GM12878 (cell line): ENCODE measurements at regions not wholly inside any gene's neighbourhood (a gene's known extent, or its start where the extent isn't known, plus 50 kb on each side); places are given as distances from the start of the nearest gene placed in this dataset.
A peak's percentile ranks its signal among the peaks of the same experiment; 100 is the strongest.

ENCODE experiments used
- ATAC-seq: fragments of 200-7000 bp; cut with Tn5 transposase; 3 replicates; pipeline ENCODE4 v1.9.1; 2020; ENCODE audit warnings: mild to moderate bottlenecking, moderate library complexity
- BruUV-seq: library from RNA; stranded (reverse); fragments of 400-500 nt; replicated peaks from 2 replicates; lab custom pipeline; 2021; lab: Mats Ljungman, UMichigan
- CTCF ChIA-PET: fragments of 300-600 bp; sonication (Branson Sonifier 250); formaldehyde crosslinking; extraction: SDS; loops from one replicate; lab custom pipeline; 2021; ENCODE audit warnings: inconsistent platforms; lab: Yijun Ruan, JAX
- POLR2A ChIA-PET: fragments of 350-600 bp; formaldehyde crosslinking; extraction: SDS; loops from one replicate; lab custom pipeline; 2021; ENCODE audit warnings: inconsistent platforms; lab: Charles Lee
- RAD21 ChIA-PET: fragments of 300-600 bp; sonication (Branson Sonifier 250); formaldehyde crosslinking; loops from one replicate; lab custom pipeline; 2023; ENCODE audit warnings: antibody characterized with exemption; ENCODE audit not compliant: unreplicated experiment; lab: Charles Lee
- SMC1A ChIA-PET: fragments of 300-600 bp; sonication (Branson Sonifier 250); formaldehyde crosslinking; loops from one replicate; lab custom pipeline; 2023; ENCODE audit not compliant: unreplicated experiment, uncharacterized antibody; lab: Charles Lee
- DNase-seq: peaks from one replicate; pipeline ENCODE4 v3.0.0-alpha.2; 2011; ENCODE audit warnings: low read depth, low spot score
- FAIRE-seq: peaks from 3 replicates; lab custom pipeline; 2011; peaks lifted over from hg19 to GRCh38; lab: Jason Lieb, UNC
- H2AFZ ChIP-seq: 2 replicates; pipeline ENCODE4 v1.6.0; 2011; ENCODE audit warnings: low read depth, low read length, control low read depth; ENCODE audit not compliant: control insufficient read depth
- H3K27ac ChIP-seq: 2 replicates; pipeline ENCODE4 v1.5.1; 2011; ENCODE audit warnings: control low read depth; ENCODE audit not compliant: control insufficient read depth, insufficient read depth
- H3K27me3 ChIP-seq, 2 experiments: replicated peaks in 1 of 2; 2 replicates each; pipeline versions ENCODE4 v1.6.0 to v1.6.1; 2011; ENCODE audit warnings: low read length in 1 of 2; ENCODE audit not compliant: control insufficient read depth in 2 of 2, insufficient read depth in 2 of 2
- H3K36me3 ChIP-seq, 2 experiments: 2 replicates each; pipeline ENCODE4 v1.5.1; 2011; ENCODE audit warnings: low read length in 1 of 2; ENCODE audit not compliant: control insufficient read depth in 2 of 2, insufficient read depth in 2 of 2
- H3K4me1 ChIP-seq: 2 replicates; pipeline ENCODE4 v1.6.1; 2011; ENCODE audit warnings: mild to moderate bottlenecking, low read length, moderate library complexity, mixed read lengths; ENCODE audit not compliant: control insufficient read depth, insufficient read depth
- H3K4me2 ChIP-seq: 2 replicates; pipeline ENCODE4 v1.6.0; 2011; ENCODE audit warnings: control low read depth; ENCODE audit not compliant: control insufficient read depth, insufficient read depth
- H3K4me3 ChIP-seq: fragments of 200-600 bp; sonication (generic); 2 replicates; pipeline ENCODE4 v1.5.1; 2016
- H3K79me2 ChIP-seq: 2 replicates; pipeline ENCODE4 v1.6.0; 2011; ENCODE audit warnings: low read length; ENCODE audit not compliant: control insufficient read depth, insufficient read depth
- H3K9ac ChIP-seq: 2 replicates; pipeline ENCODE4 v1.8.0; 2011; ENCODE audit warnings: low read length, control low read depth, mixed read lengths; ENCODE audit not compliant: control insufficient read depth, insufficient read depth
- H3K9me3 ChIP-seq: replicated peaks from 3 replicates; pipeline ENCODE4 v1.5.1; 2011; ENCODE audit warnings: mild to moderate bottlenecking, low read length; ENCODE audit not compliant: control insufficient read depth, insufficient read depth
- H4K20me1 ChIP-seq: 2 replicates; pipeline ENCODE4 v1.6.0; 2011; ENCODE audit not compliant: control insufficient read depth, insufficient read depth
- EED ChIP-seq: sonication (generic); IDR thresholded peaks from 2 replicates; pipeline ENCODE4 v1.6.1; 2016; ENCODE audit warnings: antibody characterized with exemption, low read depth
- ETV6 ChIP-seq, 2 experiments: fragments of 450-650 bp in 1 of 2; IDR thresholded peaks in 1 of 2; conservative IDR thresholded peaks in 1 of 2; 2 replicates each; pipeline ENCODE4 v1.6.1; 2014; ENCODE audit warnings: antibody characterized with exemption in 1 of 2, borderline replicate concordance in 1 of 2, low read depth in 1 of 2, mild to moderate bottlenecking in 1 of 2, moderate library complexity in 1 of 2
- IKZF2 ChIP-seq, 2 experiments: fragments of 450-650 bp; IDR thresholded peaks; 2 replicates each; pipeline ENCODE4 v1.6.1; 2017; ENCODE audit warnings: mild to moderate bottlenecking in 2 of 2, moderate library complexity in 2 of 2
- NBN ChIP-seq: fragments of 450-650 bp; IDR thresholded peaks from 2 replicates; pipeline ENCODE4 v1.6.1; 2016
- RFX5 ChIP-seq: IDR thresholded peaks from 2 replicates; pipeline ENCODE4 v1.6.1; 2011; ENCODE audit warnings: low read depth, low read length, improper control_type of control experiment
- SMAD1 ChIP-seq: fragments of 450-650 bp; IDR thresholded peaks from 2 replicates; pipeline ENCODE4 v1.6.1; 2018; ENCODE audit warnings: mild to moderate bottlenecking, low read depth; ENCODE audit not compliant: partially characterized antibody
- STAT1 ChIP-seq: fragments of 450-650 bp; conservative IDR thresholded peaks from 2 replicates; pipeline ENCODE4 v1.6.1; 2014; ENCODE audit warnings: antibody characterized with exemption, mild to moderate bottlenecking
- WGBS: methylation state at CpG from one replicate; pipeline ENCODE4 v1.1.6; 2016; ENCODE audit warnings: low lambda C conversion rate; ENCODE audit not compliant: insufficient replicate concordance, insufficient coverage; ENCODE audit errors: missing lambda C conversion rate; 5-methylcytosine and 5-hydroxymethylcytosine counted together
- in situ Hi-C: fragments of 300-500 bp; cut with MboI; formaldehyde crosslinking; loops from 9 replicates; pipeline ENCODE4 v1.14.3; 2018; ENCODE audit warnings: mixed read lengths
- intact Hi-C: fragments of 100-400 bp; cut with micrococcal nuclease; formaldehyde crosslinking; loops from one replicate; pipeline ENCODE4 v1.14.2; 2022; ENCODE audit not compliant: unreplicated experiment

GRCh38 chr3:72428803-72429202 lies 419.4 kb downstream of the SHQ1 start:
- peaks cover 31% of the 10 kb centered on the region for H3K79me2 ChIP-seq
- no peak overlapping the region for H3K4me2 ChIP-seq
- H2AFZ ChIP-seq: no peak overlapping the region
- BruUV-seq: no TSS peak
- CTCF ChIA-PET: no interaction called here
- no peak for TF ChIP-seq SMAD1
- TF ChIP-seq, all 136 proteins: peak for 0
- Histone ChIP-seq H3K9ac (no peak overlapping the region), H4K20me1 (peaks cover 4% of the 10 kb centered on the region), H3K27me3 (no peaks in the 10 kb centered on the region), H3K4me1 (peaks cover 28% of the 10 kb centered on the region), H3K36me3 (no peaks in the 10 kb centered on the region), H3K9me3 (no peaks in the 10 kb centered on the region), H3K4me3 (no peak overlapping the region), H3K27ac (no peak overlapping the region)
- ATAC-seq: no peak
- 69% methylated on average over 4 of the region's 4 CpGs for WGBS
- no peak for DNase-seq
- ChIA-PET SMC1A (interaction anchor here (1.0 to 2.0 kb wide), 3 partner anchors 8 to 306 kb away, joined by 3 to 6 read pairs (median 3); no protein-coding TSS in a partner anchor), POLR2A (no interaction called here), RAD21 (no interaction called here)
- intact Hi-C loops: loop anchor here (5.0 kb wide), 4 partner anchors 203 to 393 kb away; no protein-coding TSS in a partner anchor
- in situ Hi-C loops: no loop called here
- no peak for FAIRE-seq

DNA sequence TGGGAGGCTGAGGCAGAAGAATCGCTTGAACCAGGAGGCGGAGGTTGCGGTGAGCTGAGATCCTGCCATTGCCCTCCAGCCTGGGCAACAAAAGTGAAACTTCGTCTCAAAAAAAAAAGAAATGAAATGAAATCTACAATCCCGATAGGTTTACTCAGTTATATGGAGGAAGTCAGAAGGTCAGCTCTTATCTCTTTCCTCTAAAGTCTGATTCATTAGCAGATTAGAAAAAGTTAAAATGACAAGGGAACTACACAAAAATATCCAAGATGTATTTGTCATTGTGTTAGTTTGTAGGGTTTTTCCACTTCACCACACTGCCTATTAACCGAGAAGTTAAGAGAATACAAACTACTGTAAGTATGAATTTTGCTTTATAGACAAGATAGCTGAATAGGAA lies 420.6 kb downstream of the SHQ1 start:
- RAD21 ChIA-PET: interaction anchor here (0.9 to 1.5 kb wide), 5 partner anchors 12 to 552 kb away, joined by 3 to 4 read pairs (median 3); no protein-coding TSS in a partner anchor
- peak; percentile 47 for FAIRE-seq
- H3K4me3 ChIP-seq: peak overlapping the region; percentile 27; the same call in 1 of the 2 replicates
- SMC1A ChIA-PET: interaction anchor here (0.7 to 4.4 kb wide), 5 partner anchors 10 to 304 kb away, joined by 3 to 41 read pairs (median 3); no protein-coding TSS in a partner anchor
- no peak overlapping the region for H2AFZ ChIP-seq
- CTCF ChIA-PET: interaction anchor here (1.0 kb wide), 1 partner anchor 37 kb away, joined by 3 read pairs; no protein-coding TSS in a partner anchor
- WGBS: 12% methylated on average over 6 of the region's 6 CpGs
- no peaks in the 10 kb centered on the region; the same call in 1 of the 3 replicates for H3K9me3 ChIP-seq
- intact Hi-C loops: loop anchor here (1.0 to 5.0 kb wide), 5 partner anchors 19 to 395 kb away; partner anchors contain the start of gene RYBP
- H3K9ac ChIP-seq: no peak overlapping the region
- POLR2A ChIA-PET: interaction anchor here (0.5 to 0.9 kb wide), 2 partner anchors 13 to 550 kb away, joined by 3 to 4 read pairs; no protein-coding TSS in a partner anchor
- no peak for DNase-seq
- H3K36me3 ChIP-seq: no peaks in the 10 kb centered on the region
- peaks cover 28% of the 10 kb centered on the region for H3K4me1 ChIP-seq
- no peaks in the 10 kb centered on the region for H3K27me3 ChIP-seq
- peak overlapping the region; percentile 37; the same call in 1 of the 2 replicates for H3K27ac ChIP-seq
- peaks cover 36% of the 10 kb centered on the region for H3K79me2 ChIP-seq
- in situ Hi-C loops: no loop called here
- H4K20me1 ChIP-seq: peaks cover 4% of the 10 kb centered on the region
- 0 out of 2 replicates have a peak, but pooled peaks have one; percentile 14 for TF ChIP-seq EED
- 0 out of 2 replicates have a peak, but pooled peaks have one; percentile 5 for TF ChIP-seq NBN
- peak; percentile 10 to 20; a peak in 1 of 4 replicates for TF ChIP-seq IKZF2 (IDR thresholded peaks at IDR 0.05)
- TF ChIP-seq RFX5: no peak
- TF ChIP-seq ETV6 (conservative IDR thresholded peaks at IDR 0.05 in 1 of 2, IDR thresholded peaks at IDR 0.05 in 1 of 2; ENCODE audit: borderline replicate concordance in 1 of 2, low read depth in 1 of 2): peak in 1 of 2 experiments; percentile 14; a peak in 1 of 4 replicates
- TF ChIP-seq STAT1: no peak
- no TSS peak for BruUV-seq
- peak overlapping the region; percentile 81 for H3K4me2 ChIP-seq
- peak; percentile 57 for ATAC-seq
